ENCODE measurements at regions not wholly inside any gene's neighbourhood (a gene's known extent, or its start where the extent isn't known, plus 50 kb on each side); places are given as distances from the start of the nearest gene placed in this dataset.
A peak's percentile ranks its signal among the peaks of the same experiment; 100 is the strongest.

DNA sequence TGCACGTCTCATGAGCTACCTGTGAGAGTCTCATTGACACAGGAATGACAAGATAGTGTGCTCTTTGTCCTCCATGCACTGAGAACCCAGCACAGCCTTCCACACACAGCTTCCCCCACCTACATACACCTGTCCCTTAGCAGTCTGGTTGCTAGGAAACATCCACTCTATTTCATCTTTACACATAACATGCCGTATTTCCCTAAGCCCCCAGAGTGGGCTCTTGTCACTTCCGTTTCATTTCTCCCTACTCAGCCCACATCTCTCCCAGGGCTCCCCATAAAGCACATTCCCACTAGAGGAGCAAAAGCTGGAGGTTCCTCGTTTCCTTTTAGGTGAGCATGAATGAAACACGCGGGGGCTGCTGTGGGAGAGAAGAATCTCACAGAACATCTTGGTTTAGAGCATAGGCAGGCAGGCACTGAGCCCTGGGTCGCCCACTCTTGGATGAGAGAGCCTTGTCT lies 137.1 kb downstream of the ETS2 start:
- TF ChIP-seq CTCF (IDR thresholded peaks at IDR 0.05; ENCODE audit: low read length, missing control alignments), result no peak
- no peak overlapping the region for H3K4me3 ChIP-seq (replicated peaks; ENCODE audit: low read depth, low read length)
- DNase-seq (ENCODE audit: low read depth), result no peak

GRCh38 chr21:38938769-38939168 lies 133.0 kb downstream of the ETS2 start:
- TF ChIP-seq CTCF (IDR thresholded peaks at IDR 0.05; ENCODE audit: low read length, missing control alignments), result no peak

GRCh38 chr21:38938343-38938742 lies 132.6 kb downstream of the ETS2 start:
- no peak for TF ChIP-seq CTCF (IDR thresholded peaks at IDR 0.05; ENCODE audit: low read length, missing control alignments)
- H3K4me3 ChIP-seq (replicated peaks; ENCODE audit: low read depth, low read length), result no peak overlapping the region
- peak; percentile 35 for DNase-seq (ENCODE audit: low read depth)

More at GRCh38 chr21:38938769-38939168, 133.0 kb downstream of the ETS2 start:
- H3K4me3 ChIP-seq (replicated peaks; ENCODE audit: low read depth, low read length), result no peak overlapping the region
- no peak for DNase-seq (ENCODE audit: low read depth)

- DNase-seq (ENCODE audit: low read depth), result no peak
- H3K4me3 ChIP-seq (replicated peaks; ENCODE audit: low read depth, low read length), result no peak overlapping the region
- TF ChIP-seq CTCF (IDR thresholded peaks at IDR 0.05; ENCODE audit: low read length, missing control alignments), result no peak
Measured at GRCh38 chr21:38937844-38938243, 132.1 kb downstream of the ETS2 start.

GRCh38 chr21:38937286-38937790 lies 131.6 kb downstream of the ETS2 start:
- no peak for DNase-seq (ENCODE audit: low read depth)
- H3K4me3 ChIP-seq (replicated peaks; ENCODE audit: low read depth, low read length), result no peak overlapping the region
- TF ChIP-seq CTCF (IDR thresholded peaks at IDR 0.05; ENCODE audit: low read length, missing control alignments), result no peak

DNA sequence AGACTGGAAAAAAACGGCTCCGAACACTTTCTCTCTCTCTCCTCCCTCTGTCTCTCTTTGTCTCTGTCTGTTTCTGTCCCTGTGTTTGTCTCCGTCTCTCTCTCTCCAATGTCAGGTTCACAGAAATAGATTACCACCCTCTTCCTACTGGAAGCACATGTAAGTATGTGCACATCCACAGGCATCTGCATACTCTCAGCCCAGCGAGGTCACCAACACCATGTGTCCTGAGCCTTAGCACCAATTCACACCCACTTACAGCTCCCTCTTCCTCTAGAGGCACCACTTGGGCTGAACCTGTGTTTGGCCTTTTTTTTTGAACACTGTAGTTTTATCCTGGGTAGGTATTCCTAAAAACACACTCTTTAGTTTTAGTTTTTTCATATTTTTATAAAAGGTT lies 130.5 kb downstream of the ETS2 start:
- no peak for DNase-seq (ENCODE audit: low read depth)
- TF ChIP-seq CTCF (IDR thresholded peaks at IDR 0.05; ENCODE audit: low read length, missing control alignments), result no peak
- no peak overlapping the region for H3K4me3 ChIP-seq (replicated peaks; ENCODE audit: low read depth, low read length)

- TF ChIP-seq CTCF (IDR thresholded peaks at IDR 0.05; ENCODE audit: low read length, missing control alignments), result no peak
- no peak overlapping the region for H3K4me3 ChIP-seq (replicated peaks; ENCODE audit: low read depth, low read length)
- no peak for DNase-seq (ENCODE audit: low read depth)
Measured at GRCh38 chr21:38933731-38934130, 128.0 kb downstream of the ETS2 start.

Data from fibroblast of pulmonary artery (primary cell).